ENCODE measurements at regions not wholly inside any gene's neighbourhood (a gene's known extent, or its start where the extent isn't known, plus 50 kb on each side); places are given as distances from the start of the nearest gene placed in this dataset.

GRCh38 chr3:18591120-18591519, 166.0 kb upstream of the SATB1 start:
- no peak for DNase-seq
- intact Hi-C loops (cut with DNase I): no loop called here
- H3K27me3 ChIP-seq: no peaks in the 10 kb centered on the region
- no peaks in the 10 kb centered on the region for H3K36me3 ChIP-seq (replicated peaks in 1 of 2)
- H3K9me3 ChIP-seq (replicated peaks in 1 of 3): no peaks in the 10 kb centered on the region
- TF ChIP-seq CTCF (IDR thresholded peaks at IDR 0.05) (no peak), POLR2A (IDR thresholded peaks at IDR 0.05) (no peak)
- no peak overlapping the region for H3K4me3 ChIP-seq
- no peaks in the 10 kb centered on the region for H3K4me1 ChIP-seq (replicated peaks in 1 of 2)
- H3K27ac ChIP-seq: no peak overlapping the region
- WGBS, 4 donors: 58 to 70% (median 66%) methylated on average over 3 of the region's 3 CpGs

GRCh38 chr3:18586076-18586475, 160.9 kb upstream of the SATB1 start:
- TF ChIP-seq POLR2A (IDR thresholded peaks at IDR 0.05): no peak
- no peak for TF ChIP-seq CTCF (IDR thresholded peaks at IDR 0.05)
- H3K4me3 ChIP-seq: no peak overlapping the region
- intact Hi-C loops (cut with DNase I): no loop called here
- no peak for DNase-seq
- H3K9me3 ChIP-seq (replicated peaks in 1 of 3): no peaks in the 10 kb centered on the region
- no peaks in the 10 kb centered on the region for H3K36me3 ChIP-seq (replicated peaks in 1 of 2)
- no peak overlapping the region for H3K27ac ChIP-seq
- no peaks in the 10 kb centered on the region for H3K4me1 ChIP-seq (replicated peaks in 1 of 2)
- WGBS, 4 donors: 71 to 74% (median 73%) methylated on average over 2 of the region's 2 CpGs
- no peaks in the 10 kb centered on the region for H3K27me3 ChIP-seq

- Histone ChIP-seq H3K4me1 (replicated peaks in 1 of 2) (no peaks in the 10 kb centered on the region), H3K27ac (no peak overlapping the region), H3K4me3 (no peak overlapping the region), H3K27me3 (no peaks in the 10 kb centered on the region), H3K36me3 (replicated peaks in 1 of 2) (no peaks in the 10 kb centered on the region), H3K9me3 (replicated peaks in 1 of 3) (no peaks in the 10 kb centered on the region)
- 78 to 100% (median 87%) methylated on average over 1 of the region's 1 CpG for WGBS, 4 donors
- no peak for TF ChIP-seq CTCF (IDR thresholded peaks at IDR 0.05)
- no peak for TF ChIP-seq POLR2A (IDR thresholded peaks at IDR 0.05)
- intact Hi-C loops (cut with DNase I): no loop called here
- DNase-seq: no peak
Observed at GRCh38 chr3:18585004-18585968, 160.1 kb upstream of the SATB1 start.

GRCh38 chr3:18580268-18580667, 155.1 kb upstream of the SATB1 start:
- Histone ChIP-seq H3K4me1 (replicated peaks in 1 of 2) (no peaks in the 10 kb centered on the region), H3K36me3 (replicated peaks in 1 of 2) (no peaks in the 10 kb centered on the region), H3K27ac (no peak overlapping the region), H3K27me3 (no peaks in the 10 kb centered on the region), H3K9me3 (replicated peaks in 1 of 3) (no peaks in the 10 kb centered on the region), H3K4me3 (no peak overlapping the region)
- 50 to 90% (median 63%) methylated on average over 2 of the region's 2 CpGs for WGBS, 4 donors
- no peak for DNase-seq
- intact Hi-C loops (cut with DNase I): no loop called here
- TF ChIP-seq CTCF (IDR thresholded peaks at IDR 0.05) (no peak), POLR2A (IDR thresholded peaks at IDR 0.05) (no peak)

Data from adrenal gland (tissue), 9 donors.